NT2/D1 (cell line): ENCODE measurements at regions not wholly inside any gene's neighbourhood (a gene's known extent, or its start where the extent isn't known, plus 50 kb on each side); places are given as distances from the start of the nearest gene placed in this dataset.

Experiments
- YY1 ChIP-seq: IDR thresholded peaks from 2 replicates; pipeline ENCODE4 v1.6.1; 2011; ENCODE audit not compliant: insufficient read length, insufficient read depth
- ZNF274 ChIP-seq: IDR thresholded peaks from 2 replicates; pipeline ENCODE4 v1.6.1; 2011; ENCODE audit warnings: mild to moderate bottlenecking, low read depth, low read length

DNA sequence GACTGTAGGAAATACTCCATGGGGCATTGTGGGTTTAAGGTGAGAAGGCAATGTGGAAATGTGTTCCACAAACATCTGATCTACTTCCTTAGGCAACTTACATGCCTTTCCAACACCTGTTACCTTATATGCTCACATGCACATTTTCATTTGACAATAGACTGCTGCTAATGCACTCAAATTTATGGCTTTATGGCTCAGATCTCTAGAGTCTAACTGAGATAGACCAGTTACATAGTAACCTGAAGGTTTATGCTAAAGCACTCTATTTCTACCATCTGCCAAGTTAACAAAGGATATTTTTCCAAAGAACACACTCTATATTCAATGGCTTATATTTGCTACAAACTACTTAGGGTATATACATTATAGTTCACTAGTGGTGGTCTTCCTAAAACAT, 969.0 kb downstream of the TECRL start:
- TF ChIP-seq YY1, result no peak
- TF ChIP-seq ZNF274, result no peak
